Astrocyte (in vitro differentiated cells and primary cell): ENCODE measurements at regions not wholly inside any gene's neighbourhood (a gene's known extent, or its start where the extent isn't known, plus 50 kb on each side); places are given as distances from the start of the nearest gene placed in this dataset.

Source experiments
- DNase-seq: peaks from one replicate; pipeline ENCODE4 v3.0.0-alpha.2; 2010; ENCODE audit warnings: low read depth
- FAIRE-seq: peaks from 2 replicates; lab custom pipeline; 2011; peaks lifted over from hg19 to GRCh38; lab: Jason Lieb, UNC
- H2AFZ ChIP-seq: 2 replicates; pipeline ENCODE4 v1.6.0; 2012; ENCODE audit warnings: low read depth, low read length, inconsistent platforms
- H3K27ac ChIP-seq: 2 replicates; pipeline ENCODE4 v1.5.1; 2011; ENCODE audit warnings: low read depth, low read length, inconsistent platforms
- H3K27me3 ChIP-seq: 2 replicates; pipeline ENCODE4 v1.6.0; 2011; ENCODE audit warnings: low read length, inconsistent platforms; ENCODE audit not compliant: insufficient read depth
- H3K36me3 ChIP-seq: 2 replicates; pipeline ENCODE4 v1.5.1; 2011; ENCODE audit warnings: low read length, inconsistent platforms; ENCODE audit not compliant: insufficient read depth
- H3K4me1 ChIP-seq: 2 replicates; pipeline ENCODE4 v1.5.1; 2011; ENCODE audit warnings: low read length, inconsistent platforms; ENCODE audit not compliant: insufficient read depth
- H3K4me2 ChIP-seq: 2 replicates; pipeline ENCODE4 v1.6.0; 2012; ENCODE audit warnings: low read length, inconsistent platforms
- H3K4me3 ChIP-seq: 2 replicates; pipeline ENCODE4 v1.5.1; 2011; ENCODE audit warnings: low read depth, mild to moderate bottlenecking, low read length, inconsistent platforms; ENCODE audit not compliant: insufficient read depth
- H3K79me2 ChIP-seq: 2 replicates; pipeline ENCODE4 v1.6.0; 2012; ENCODE audit warnings: mild to moderate bottlenecking, low read length, inconsistent platforms; ENCODE audit not compliant: insufficient read depth
- H3K9ac ChIP-seq: 2 replicates; pipeline ENCODE4 v1.6.0; 2012; ENCODE audit warnings: mild to moderate bottlenecking, low read length, inconsistent platforms
- H3K9me3 ChIP-seq: 2 replicates; pipeline ENCODE4 v1.5.1; 2012; ENCODE audit warnings: low read depth, mild to moderate bottlenecking, low read length, inconsistent platforms; ENCODE audit not compliant: insufficient read depth
- H4K20me1 ChIP-seq: 2 replicates; pipeline ENCODE4 v1.6.0; 2012; ENCODE audit warnings: low read length, inconsistent platforms; ENCODE audit not compliant: insufficient read depth
- H3K27ac Mint-ChIP-seq: one replicate; pipeline ENCODE4 v1.8.0; 2021; ENCODE audit warnings: mild to moderate bottlenecking, mixed read lengths; ENCODE audit not compliant: unreplicated experiment
- H3K27me3 Mint-ChIP-seq: one replicate; pipeline ENCODE4 v1.8.0; 2021; ENCODE audit warnings: low read depth, mixed read lengths; ENCODE audit not compliant: unreplicated experiment
- H3K36me3 Mint-ChIP-seq: one replicate; pipeline ENCODE4 v1.8.0; 2021; ENCODE audit warnings: low read depth, mixed read lengths; ENCODE audit not compliant: unreplicated experiment
- H3K4me1 Mint-ChIP-seq: one replicate; pipeline ENCODE4 v1.8.0; 2021; ENCODE audit warnings: low read depth, mixed read lengths; ENCODE audit not compliant: unreplicated experiment
- H3K4me3 Mint-ChIP-seq: one replicate; pipeline ENCODE4 v1.8.0; 2021; ENCODE audit warnings: mild to moderate bottlenecking, moderate library complexity, mixed read lengths; ENCODE audit not compliant: unreplicated experiment
- H3K9me3 Mint-ChIP-seq: one replicate; pipeline ENCODE4 v1.8.0; 2021; ENCODE audit warnings: mild to moderate bottlenecking, mixed read lengths; ENCODE audit not compliant: unreplicated experiment
- EZH2 ChIP-seq: IDR thresholded peaks from 2 replicates; pipeline ENCODE4 v1.6.1; 2012; ENCODE audit warnings: mild to moderate bottlenecking, low read length, inconsistent platforms; ENCODE audit not compliant: insufficient read depth
- TF ChIP-seq, protein P1 (sequence below): IDR thresholded peaks from 2 replicates; pipeline ENCODE4 v1.5.1; 2011; ENCODE audit warnings: low read depth, mild to moderate bottlenecking, inconsistent platforms, low read length, moderate library complexity; ENCODE audit not compliant: insufficient read depth

DNA sequence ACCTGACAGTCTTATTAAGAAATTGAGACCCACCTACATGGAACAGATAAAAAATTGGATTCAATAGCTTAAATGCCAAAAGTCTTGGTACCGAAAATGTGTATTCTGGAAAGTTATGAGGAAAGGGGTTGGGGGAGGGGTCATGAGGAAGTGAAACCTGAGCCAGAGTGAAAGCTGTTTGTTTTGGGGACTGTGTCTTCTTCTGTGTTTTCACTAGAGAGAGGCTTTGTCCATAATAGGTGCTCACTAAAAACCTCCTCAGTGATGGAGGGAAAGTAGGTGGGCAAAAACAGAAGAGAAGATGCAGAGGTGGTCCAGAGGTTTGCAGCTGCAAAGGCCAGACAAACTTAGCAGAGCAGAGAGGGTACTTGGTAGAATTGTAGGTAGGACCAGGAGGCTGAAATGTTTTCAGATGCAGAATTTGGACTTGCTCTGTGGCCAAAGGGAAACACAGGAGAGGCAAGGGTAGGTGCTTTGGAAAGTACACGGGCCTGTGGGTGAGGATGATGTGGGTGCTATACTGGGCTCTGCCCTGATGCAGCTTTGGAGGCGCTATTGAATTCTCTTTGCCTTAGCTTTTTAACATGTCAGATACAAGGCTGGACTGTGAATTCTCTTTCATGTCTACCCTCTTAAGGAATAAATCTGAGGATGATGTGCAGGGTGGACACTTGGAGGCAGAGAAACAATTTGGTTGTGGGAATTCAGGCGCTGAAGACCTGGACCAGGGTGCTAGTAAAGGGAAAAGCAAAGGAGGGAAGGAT is 254.6 kb downstream of the PTEN start:
- H3K9ac ChIP-seq: no peak overlapping the region
- no peak for DNase-seq
- no peaks in the 10 kb centered on the region for H3K9me3 ChIP-seq
- H3K4me3 Mint-ChIP-seq: no peak overlapping the region
- H3K4me1 ChIP-seq: peaks cover 12% of the 10 kb centered on the region
- no peak overlapping the region for H2AFZ ChIP-seq
- H3K36me3 Mint-ChIP-seq: no peaks in the 10 kb centered on the region
- H3K4me1 Mint-ChIP-seq: peaks cover 8% of the 10 kb centered on the region
- no peaks in the 10 kb centered on the region for H3K36me3 ChIP-seq
- no peaks in the 10 kb centered on the region for H3K9me3 Mint-ChIP-seq
- no peaks in the 10 kb centered on the region for H4K20me1 ChIP-seq
- no peak overlapping the region for H3K4me3 ChIP-seq
- FAIRE-seq: no peak
- TF ChIP-seq EZH2: no peak
- TF ChIP-seq, protein P1, sequence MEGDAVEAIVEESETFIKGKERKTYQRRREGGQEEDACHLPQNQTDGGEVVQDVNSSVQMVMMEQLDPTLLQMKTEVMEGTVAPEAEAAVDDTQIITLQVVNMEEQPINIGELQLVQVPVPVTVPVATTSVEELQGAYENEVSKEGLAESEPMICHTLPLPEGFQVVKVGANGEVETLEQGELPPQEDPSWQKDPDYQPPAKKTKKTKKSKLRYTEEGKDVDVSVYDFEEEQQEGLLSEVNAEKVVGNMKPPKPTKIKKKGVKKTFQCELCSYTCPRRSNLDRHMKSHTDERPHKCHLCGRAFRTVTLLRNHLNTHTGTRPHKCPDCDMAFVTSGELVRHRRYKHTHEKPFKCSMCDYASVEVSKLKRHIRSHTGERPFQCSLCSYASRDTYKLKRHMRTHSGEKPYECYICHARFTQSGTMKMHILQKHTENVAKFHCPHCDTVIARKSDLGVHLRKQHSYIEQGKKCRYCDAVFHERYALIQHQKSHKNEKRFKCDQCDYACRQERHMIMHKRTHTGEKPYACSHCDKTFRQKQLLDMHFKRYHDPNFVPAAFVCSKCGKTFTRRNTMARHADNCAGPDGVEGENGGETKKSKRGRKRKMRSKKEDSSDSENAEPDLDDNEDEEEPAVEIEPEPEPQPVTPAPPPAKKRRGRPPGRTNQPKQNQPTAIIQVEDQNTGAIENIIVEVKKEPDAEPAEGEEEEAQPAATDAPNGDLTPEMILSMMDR: no peak
- no peaks in the 10 kb centered on the region for H3K27me3 ChIP-seq
- H3K4me2 ChIP-seq: no peak overlapping the region
- H3K27me3 Mint-ChIP-seq: peaks cover 2% of the 10 kb centered on the region
- H3K27ac ChIP-seq: no peak overlapping the region
- H3K79me2 ChIP-seq: no peaks in the 10 kb centered on the region
- H3K27ac Mint-ChIP-seq: no peak overlapping the region

DNA sequence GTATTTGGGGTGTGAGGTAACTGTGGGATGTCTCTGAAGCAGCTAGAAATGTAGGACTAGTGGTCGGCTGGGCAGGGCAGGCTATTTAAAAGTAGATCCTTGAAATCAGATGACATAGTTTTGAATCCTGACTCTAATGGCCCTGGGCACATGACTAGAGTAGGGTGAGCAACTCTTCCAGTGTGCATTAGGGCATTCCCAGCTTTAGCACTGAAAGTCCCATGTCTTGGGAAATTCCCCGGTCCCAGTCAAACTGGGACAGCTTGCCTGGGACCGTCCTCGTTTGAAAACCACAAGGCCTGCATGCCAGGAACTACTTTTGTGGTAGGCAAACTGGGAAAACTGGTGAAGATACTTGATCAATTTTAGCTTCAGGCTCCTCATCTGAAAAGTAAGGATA is 255.3 kb downstream of the PTEN start:
- TF ChIP-seq, protein P1: no peak
- no peak for TF ChIP-seq EZH2
- H2AFZ ChIP-seq: no peak overlapping the region
- no peak for FAIRE-seq

DNA sequence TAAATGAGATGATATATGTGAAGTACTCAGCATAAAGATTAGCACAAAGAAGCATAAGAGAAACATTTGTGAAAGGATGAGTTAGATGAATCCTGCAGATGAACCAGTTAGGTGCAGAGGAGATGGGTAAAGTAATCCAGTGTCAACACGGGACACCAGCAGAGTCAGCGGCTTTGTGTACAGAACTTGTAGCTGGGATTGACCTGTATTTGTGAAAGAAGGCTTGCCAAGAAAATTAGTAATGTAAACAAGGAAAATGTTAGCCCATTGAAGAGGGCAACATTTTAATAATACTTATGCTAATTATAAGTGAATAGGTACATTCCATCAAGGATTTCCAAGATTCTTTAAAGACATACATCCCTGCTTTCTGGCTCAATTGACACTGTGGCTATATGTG is 255.7 kb downstream of the PTEN start:
- H3K27me3 ChIP-seq: no peaks in the 10 kb centered on the region
- H3K79me2 ChIP-seq: no peaks in the 10 kb centered on the region
- H3K9me3 ChIP-seq: no peaks in the 10 kb centered on the region
- H3K4me2 ChIP-seq: no peak overlapping the region
- Mint-ChIP-seq H3K4me3 (no peak overlapping the region), H3K27me3 (peaks cover 4% of the 10 kb centered on the region), H3K9me3 (no peaks in the 10 kb centered on the region), H3K36me3 (no peaks in the 10 kb centered on the region), H3K27ac (no peak overlapping the region), H3K4me1 (peaks cover 8% of the 10 kb centered on the region)
- TF ChIP-seq, protein P1: no peak
- TF ChIP-seq EZH2: no peak
- H4K20me1 ChIP-seq: no peaks in the 10 kb centered on the region
- H3K4me1 ChIP-seq: peaks cover 12% of the 10 kb centered on the region
- DNase-seq: no peak
- no peak overlapping the region for H3K4me3 ChIP-seq
- no peak overlapping the region for H3K27ac ChIP-seq
- H3K36me3 ChIP-seq: no peaks in the 10 kb centered on the region
- no peak for FAIRE-seq
- H3K9ac ChIP-seq: no peak overlapping the region
- no peak overlapping the region for H2AFZ ChIP-seq

More for the DNA sequence above, 255.3 kb downstream of the PTEN start:
- H3K4me3 Mint-ChIP-seq: no peak overlapping the region
- Histone ChIP-seq H3K9ac (no peak overlapping the region), H3K27me3 (no peaks in the 10 kb centered on the region), H3K36me3 (no peaks in the 10 kb centered on the region), H3K27ac (no peak overlapping the region), H3K4me3 (no peak overlapping the region), H3K79me2 (no peaks in the 10 kb centered on the region), H4K20me1 (no peaks in the 10 kb centered on the region), H3K9me3 (no peaks in the 10 kb centered on the region), H3K4me2 (no peak overlapping the region), H3K4me1 (peaks cover 12% of the 10 kb centered on the region)
- no peaks in the 10 kb centered on the region for H3K36me3 Mint-ChIP-seq
- no peaks in the 10 kb centered on the region for H3K9me3 Mint-ChIP-seq
- no peak overlapping the region for H3K27ac Mint-ChIP-seq
- peaks cover 8% of the 10 kb centered on the region for H3K4me1 Mint-ChIP-seq
- peaks cover 4% of the 10 kb centered on the region for H3K27me3 Mint-ChIP-seq
- no peak for DNase-seq
